ENCODE measurements at regions not wholly inside any gene's neighbourhood (a gene's known extent, or its start where the extent isn't known, plus 50 kb on each side); places are given as distances from the start of the nearest gene placed in this dataset.

DNA sequence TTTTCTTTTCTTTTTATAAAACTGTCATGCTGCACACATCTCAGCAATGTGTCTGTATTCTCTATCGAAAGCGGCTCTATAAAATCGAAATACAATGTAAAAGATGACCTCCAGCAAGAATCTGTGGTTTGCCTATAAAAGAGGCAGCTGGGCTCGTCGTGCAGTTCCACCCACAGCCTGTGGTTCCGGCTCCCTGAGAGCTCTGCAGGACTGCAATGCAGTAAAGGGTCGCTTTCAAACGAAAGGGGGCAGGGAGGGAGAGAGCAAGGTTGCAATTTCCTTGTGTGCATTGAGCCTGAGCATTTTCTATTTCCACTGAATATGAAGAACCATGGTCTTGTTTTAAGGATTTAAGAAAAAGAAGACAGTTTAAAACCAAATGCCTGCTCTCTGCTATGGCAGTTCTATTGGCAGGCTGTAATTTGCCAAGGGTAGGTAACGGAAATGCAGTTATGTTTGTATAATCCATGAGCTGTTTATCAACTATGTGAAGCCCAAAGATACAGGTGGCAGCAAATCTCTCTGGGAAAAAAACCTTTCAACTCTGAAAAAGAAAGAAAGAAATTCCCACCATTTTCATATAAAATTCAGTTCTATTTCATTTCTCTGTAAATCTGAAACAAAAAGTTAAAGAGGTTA is 236.5 kb downstream of the HACE1 start:
- TF ChIP-seq, protein P1, sequence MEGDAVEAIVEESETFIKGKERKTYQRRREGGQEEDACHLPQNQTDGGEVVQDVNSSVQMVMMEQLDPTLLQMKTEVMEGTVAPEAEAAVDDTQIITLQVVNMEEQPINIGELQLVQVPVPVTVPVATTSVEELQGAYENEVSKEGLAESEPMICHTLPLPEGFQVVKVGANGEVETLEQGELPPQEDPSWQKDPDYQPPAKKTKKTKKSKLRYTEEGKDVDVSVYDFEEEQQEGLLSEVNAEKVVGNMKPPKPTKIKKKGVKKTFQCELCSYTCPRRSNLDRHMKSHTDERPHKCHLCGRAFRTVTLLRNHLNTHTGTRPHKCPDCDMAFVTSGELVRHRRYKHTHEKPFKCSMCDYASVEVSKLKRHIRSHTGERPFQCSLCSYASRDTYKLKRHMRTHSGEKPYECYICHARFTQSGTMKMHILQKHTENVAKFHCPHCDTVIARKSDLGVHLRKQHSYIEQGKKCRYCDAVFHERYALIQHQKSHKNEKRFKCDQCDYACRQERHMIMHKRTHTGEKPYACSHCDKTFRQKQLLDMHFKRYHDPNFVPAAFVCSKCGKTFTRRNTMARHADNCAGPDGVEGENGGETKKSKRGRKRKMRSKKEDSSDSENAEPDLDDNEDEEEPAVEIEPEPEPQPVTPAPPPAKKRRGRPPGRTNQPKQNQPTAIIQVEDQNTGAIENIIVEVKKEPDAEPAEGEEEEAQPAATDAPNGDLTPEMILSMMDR (IDR thresholded peaks at IDR 0.05; ENCODE audit: low read depth, low read length): no peak
- TF ChIP-seq EZH2phosphoT487 (IDR thresholded peaks at IDR 0.05; ENCODE audit: low read depth): no peak
